GM10248 (cell line): ENCODE measurements at regions not wholly inside any gene's neighbourhood (a gene's known extent, or its start where the extent isn't known, plus 50 kb on each side); places are given as distances from the start of the nearest gene placed in this dataset.

ENCODE experiments used
- CTCF ChIA-PET: fragments of 300-600 bp; sonication (Branson Sonifier 250); formaldehyde crosslinking; extraction: SDS; loops from one replicate; lab custom pipeline; 2021; ENCODE audit warnings: antibody characterized with exemption; lab: Yijun Ruan, JAX
- POLR2A ChIA-PET: fragments of 350-650 bp; sonication (Branson Sonifier 250); formaldehyde crosslinking; extraction: SDS; loops from one replicate; lab custom pipeline; 2020; ENCODE audit warnings: antibody characterized with exemption; lab: Yijun Ruan, JAX
- DNase-seq: peaks from one replicate; pipeline ENCODE4 v3.0.0; 2012; ENCODE audit errors: extremely low spot score
- CTCF ChIP-seq: IDR thresholded peaks from 2 replicates; pipeline ENCODE4 v1.5.1; 2012; ENCODE audit warnings: mild to moderate bottlenecking, low read depth; ENCODE audit errors: extremely low read depth, missing control alignments, control extremely low read depth

GRCh38 chr12:123096182-123096581 lies 54.7 kb downstream of the PITPNM2 start:
- POLR2A ChIA-PET: no interaction called here
- DNase-seq: no peak
- CTCF ChIA-PET: interaction anchor here (1.1 kb wide), 1 partner anchor 18 kb away, joined by 3 read pairs; no protein-coding TSS in a partner anchor
- no peak for TF ChIP-seq CTCF

DNA sequence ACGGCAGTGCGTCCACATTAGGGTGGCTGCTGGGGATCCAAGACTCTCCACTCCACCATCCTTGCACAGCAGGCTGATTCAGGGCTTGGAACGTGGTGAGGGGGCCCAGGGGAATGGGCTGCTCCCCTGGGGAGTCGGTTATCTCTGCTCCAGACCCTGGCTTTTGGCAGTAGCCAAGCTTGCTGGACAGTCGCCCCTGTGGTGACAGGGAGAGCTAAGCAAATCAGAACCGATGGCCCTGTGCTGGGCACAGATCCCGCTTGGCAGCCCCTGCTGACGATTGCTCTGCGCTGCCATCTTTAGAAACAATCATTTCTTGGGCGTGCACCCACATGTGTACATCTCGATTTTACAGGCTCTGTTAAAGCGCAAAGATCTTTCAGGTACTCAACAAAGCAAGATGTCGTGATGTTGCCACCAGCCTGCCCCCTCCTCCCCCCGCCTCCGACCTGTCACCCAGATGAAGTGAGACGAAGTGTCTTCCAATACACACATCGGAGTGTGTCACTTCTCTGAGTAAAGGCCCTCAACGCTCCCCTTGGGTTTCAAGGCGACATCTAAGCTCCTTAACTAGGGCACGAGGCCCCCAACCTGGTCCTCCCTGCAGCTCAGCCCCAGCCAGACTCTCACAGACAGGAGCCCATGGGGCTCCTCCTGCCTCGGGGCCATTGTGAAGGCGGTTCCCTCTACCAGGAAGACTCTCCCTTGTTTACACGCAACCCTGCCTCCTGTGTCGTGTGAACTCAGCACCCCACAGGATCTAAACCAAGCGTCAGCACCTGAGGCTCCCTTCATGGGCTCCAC lies 55.6 kb downstream of the PITPNM2 start:
- no peak for TF ChIP-seq CTCF

DNA sequence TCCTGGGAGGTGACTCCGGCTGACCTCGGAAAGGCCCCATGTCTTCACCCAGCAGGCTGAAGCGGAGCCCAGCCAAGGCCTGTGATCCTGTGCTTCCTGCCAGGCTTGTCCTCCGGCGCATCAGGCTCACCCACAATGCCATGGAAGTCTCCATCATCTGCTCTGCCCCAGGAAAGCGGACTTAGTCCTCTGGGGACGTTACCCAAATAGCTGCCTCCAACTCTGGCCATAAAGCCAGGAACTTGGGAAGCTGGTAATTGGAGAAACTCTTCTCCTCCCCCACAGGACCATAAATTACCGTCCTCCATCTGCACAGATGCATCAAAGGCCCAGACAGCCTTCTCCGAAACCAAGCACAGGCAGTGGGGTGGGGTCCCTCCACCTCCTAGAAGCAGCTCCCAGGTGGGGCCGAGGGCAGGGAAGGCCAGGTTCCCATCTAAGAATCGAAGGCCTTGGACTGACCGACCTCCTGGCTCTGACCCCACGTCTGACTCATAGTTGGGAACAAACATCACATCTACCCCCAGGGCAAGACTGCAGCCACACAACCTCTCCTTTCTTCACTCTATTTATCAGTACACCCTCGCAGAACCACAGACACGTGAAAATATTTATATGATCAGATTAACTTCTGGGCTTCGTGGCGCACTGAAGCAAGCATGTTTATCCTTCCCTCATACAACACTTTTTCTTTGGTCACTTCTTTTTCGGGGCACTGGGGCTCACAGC lies 56.4 kb downstream of the PITPNM2 start:
- TF ChIP-seq CTCF: no peak
- CTCF ChIA-PET: interaction anchor here (1.1 to 1.2 kb wide), 2 partner anchors 8 to 11 kb away, joined by 3 read pairs; no protein-coding TSS in a partner anchor
- DNase-seq: no peak
- POLR2A ChIA-PET: no interaction called here

More for the DNA sequence above, 55.6 kb downstream of the PITPNM2 start:
- POLR2A ChIA-PET: no interaction called here
- no peak for DNase-seq
- CTCF ChIA-PET: interaction anchor here (1.1 kb wide), 2 partner anchors 7 to 19 kb away, joined by 3 read pairs; no protein-coding TSS in a partner anchor

GRCh38 chr12:123092866-123093265 lies 58.0 kb downstream of the PITPNM2 start:
- CTCF ChIA-PET: interaction anchor here (0.6 to 2.4 kb wide), 4 partner anchors 9 to 18 kb away, joined by 3 to 6 read pairs (median 4); no protein-coding TSS in a partner anchor
- DNase-seq: no peak
- POLR2A ChIA-PET: no interaction called here
- no peak for TF ChIP-seq CTCF

GRCh38 chr12:123091230-123092150 lies 59.4 kb downstream of the PITPNM2 start:
- ChIA-PET CTCF (interaction anchor here (2.4 kb wide), 1 partner anchor 16 kb away, joined by 6 read pairs; no protein-coding TSS in a partner anchor), POLR2A (no interaction called here)
- no peak for DNase-seq
- TF ChIP-seq CTCF: no peak
